Renal pelvis (tissue), 1 donor: ENCODE measurements at regions not wholly inside any gene's neighbourhood (a gene's known extent, or its start where the extent isn't known, plus 50 kb on each side); places are given as distances from the start of the nearest gene placed in this dataset.
A peak's percentile ranks its signal among the peaks of the same experiment; 100 is the strongest.

Experiments used
- DNase-seq: peaks from one replicate; pipeline ENCODE4 v3.0.0-alpha.2; 2013

DNA sequence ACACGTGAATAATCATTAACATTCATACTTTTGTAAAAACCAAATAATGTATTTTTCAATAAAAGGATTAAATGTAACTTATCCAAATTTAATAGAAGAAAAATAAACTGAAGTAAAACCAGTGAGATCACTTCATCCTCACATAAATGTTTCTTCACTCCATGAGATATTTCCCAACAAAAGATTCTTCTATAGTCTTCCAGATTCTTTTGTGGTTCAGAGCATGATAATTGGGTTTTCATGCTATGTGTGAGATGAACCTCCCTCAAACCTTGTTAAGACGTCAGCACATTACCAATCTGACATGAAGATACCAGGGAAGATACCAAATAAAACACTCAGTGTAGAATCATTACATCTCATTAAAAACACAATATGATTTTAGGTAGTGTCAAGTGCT lies 62.9 kb upstream of the OXGR1 start:
- no peak for DNase-seq

DNA sequence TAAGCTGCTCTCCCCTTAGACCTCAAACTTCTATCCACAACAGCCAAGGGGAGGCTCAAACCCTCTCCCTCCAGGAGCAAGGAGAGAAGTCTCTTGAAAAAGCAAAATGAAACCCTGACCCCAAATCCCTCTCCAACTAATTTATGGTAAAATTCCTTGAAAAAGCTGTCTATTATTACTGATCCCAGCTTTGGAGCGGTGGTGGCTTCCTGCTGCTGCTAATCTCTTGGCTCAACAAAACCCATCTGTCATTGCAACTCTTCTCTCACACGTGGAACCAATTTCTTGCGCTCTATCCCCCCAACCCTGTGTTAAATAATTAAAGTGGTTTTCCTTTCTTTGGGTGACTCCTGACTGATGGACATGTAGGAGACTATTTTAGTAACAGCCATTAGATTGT lies 64.1 kb upstream of the OXGR1 start:
- DNase-seq: no peak

DNA sequence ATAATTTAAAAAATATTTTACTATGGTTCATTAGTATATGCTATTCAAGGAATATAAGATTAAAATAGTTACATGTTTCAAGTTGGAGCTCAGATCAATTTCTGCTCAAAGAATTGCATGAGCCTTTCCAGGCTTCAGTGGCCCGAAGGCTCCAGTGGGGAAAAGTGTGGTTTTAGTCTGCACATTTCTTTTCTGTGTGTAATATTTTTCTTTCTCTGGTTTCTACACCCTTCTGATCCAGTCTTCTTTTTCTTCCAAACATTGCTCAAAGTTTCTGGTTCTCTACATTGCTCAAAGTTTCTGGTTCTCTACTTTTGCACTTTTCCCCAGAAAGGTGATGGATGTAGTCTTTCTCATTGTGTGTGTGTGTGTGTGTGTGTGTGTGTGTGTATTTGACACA lies 64.7 kb upstream of the OXGR1 start:
- no peak for DNase-seq

DNA sequence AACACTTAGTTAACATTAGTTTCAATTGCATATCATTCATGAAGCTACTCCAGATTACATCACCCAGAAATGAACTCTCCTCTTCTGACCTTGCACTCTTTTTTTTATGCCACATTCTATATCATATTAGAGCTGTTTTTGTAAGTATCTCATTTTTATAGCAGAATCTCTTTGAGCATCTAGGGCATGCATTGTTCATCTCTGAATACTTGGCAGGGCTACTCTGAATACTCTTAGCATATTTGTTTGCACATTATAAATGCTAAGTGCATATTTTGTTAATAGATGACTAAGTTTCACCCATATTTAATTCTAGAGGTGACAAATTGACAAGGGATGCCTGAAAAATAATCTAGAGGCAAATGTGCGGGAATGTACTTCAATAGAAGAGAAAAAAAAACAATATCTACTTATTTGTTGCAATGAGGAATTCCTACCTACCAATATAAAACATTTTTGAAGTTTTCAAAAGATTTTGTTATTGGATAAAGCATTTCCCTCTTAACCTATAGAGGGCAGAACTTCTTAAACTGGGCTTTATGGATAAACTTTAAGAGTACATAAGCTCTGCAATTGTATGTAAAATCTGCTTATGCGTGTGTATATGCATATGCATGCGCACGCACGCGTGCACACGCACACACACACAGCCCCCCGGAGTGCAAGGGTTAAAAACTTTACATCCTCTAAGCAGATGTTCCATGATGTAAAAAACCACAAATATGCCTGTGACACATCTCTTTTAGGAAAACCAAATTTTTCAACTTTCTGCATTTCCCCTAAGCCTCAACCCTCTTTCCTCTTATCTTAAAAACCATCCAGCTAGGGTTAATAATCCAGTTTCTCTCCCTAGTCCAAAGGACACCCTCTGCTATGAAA lies 73.0 kb upstream of the OXGR1 start:
- DNase-seq: no peak

DNA sequence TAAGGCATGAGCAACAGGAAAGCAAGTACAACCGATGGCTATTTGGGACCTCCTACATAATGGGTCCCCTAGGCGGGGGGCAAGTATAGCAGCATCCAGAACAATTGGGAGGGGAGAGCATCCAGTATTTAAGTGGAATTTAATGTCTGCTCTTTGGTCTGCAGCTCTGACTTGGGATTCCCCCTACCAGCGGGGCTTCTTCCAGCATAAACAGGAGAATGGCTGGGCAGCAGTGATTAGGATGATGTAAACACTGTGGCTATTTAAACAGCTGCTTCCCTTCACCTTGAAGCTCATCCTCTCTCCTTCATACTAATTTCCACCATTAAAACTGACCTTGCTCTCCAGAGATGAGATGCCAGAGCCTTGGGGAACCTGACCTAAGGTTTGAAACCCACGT lies 73.9 kb upstream of the OXGR1 start:
- no peak for DNase-seq

DNA sequence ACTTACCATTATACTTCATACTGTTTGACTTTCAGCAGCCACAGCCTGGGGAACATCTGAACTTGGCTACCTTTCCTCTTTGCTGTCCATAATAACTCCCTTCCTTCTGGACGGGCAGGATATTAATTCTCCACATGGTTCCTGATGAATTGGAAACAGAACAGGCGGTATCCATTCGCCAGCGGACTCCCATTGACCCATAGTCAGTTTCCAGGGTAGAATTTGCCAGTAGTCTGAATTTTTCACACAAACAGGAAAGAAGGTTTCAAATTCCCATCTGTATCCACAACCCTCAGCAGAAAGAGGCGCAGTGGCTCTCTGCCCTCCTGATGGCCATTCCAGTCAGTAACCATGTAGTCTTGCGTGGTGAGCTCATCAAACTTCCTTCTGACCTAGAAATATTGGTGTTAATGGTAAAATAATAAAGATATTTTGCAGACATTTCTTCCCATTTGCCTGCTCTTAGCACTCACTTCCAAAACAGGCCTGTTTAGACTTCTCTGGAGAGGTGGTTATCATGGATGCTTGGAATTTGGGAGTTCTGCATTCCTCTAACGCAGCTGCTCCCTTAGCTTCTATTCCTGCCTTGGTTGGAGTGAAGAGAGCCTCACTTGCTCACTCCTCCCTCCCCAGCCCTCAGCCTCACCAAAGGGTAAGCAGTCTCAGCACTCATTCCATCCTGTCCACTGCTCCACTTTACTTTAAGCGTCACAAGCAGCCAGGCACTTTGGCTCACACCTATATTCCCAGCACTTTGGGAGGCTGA lies 75.0 kb upstream of the OXGR1 start:
- no peak for DNase-seq

DNA sequence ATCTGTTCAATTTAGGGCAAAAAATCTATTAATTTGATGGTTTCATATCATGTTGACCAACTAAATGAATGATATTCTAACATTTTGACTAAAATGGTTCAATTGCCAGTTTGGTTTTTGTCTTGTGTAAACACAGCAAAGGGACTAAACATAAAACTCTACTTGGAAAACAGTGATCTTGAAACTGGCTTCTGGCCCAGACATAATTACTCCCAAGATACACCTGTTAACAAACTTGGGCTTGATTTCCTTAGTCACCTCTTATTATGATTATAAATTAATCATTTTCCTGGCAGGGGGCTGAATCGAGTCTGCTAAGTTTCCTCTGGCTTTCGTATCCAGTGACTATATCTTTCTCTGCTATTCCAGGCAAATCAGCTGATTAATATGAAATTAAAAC lies 78.0 kb upstream of the OXGR1 start:
- no peak for DNase-seq

DNA sequence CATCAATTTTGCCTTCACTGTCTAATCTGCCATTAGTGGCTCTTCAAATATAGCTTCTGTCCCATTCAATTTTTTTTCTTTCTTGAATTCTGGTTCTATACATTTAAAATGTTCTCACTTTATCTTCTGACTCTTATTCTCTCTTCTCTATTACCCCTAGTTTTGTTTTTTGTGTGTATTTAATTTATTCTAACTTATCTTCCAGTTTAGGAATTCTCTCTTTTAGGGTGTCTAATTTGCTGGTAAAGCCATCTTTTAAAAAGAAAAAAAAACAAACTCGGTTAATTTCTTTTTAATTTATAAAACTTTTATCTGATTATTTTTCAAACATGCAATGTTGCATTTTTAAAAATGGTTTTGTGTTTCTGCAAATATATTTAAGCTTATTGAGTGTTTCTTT lies 80.3 kb upstream of the OXGR1 start:
- no peak for DNase-seq

DNA sequence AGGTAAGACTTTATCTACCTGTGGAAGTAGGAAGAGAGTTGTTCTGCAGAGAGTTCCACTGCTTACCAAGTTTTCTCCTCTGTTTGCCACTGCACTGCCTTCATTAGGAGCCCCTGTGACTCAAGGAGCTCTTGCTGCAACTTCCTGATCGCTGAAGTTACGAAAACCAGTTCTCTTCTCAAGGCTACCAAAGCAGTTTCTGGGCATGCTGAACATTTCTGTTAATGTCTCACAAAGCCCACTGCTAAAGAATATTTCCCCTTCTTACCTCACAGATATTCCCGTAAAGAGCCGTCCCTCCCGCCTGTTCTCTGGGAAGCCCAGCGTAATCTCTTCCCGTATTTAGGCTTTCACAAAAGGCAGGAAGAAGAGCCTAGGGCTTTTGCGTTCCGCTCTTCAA lies 82.6 kb upstream of the OXGR1 start:
- no peak for DNase-seq

DNA sequence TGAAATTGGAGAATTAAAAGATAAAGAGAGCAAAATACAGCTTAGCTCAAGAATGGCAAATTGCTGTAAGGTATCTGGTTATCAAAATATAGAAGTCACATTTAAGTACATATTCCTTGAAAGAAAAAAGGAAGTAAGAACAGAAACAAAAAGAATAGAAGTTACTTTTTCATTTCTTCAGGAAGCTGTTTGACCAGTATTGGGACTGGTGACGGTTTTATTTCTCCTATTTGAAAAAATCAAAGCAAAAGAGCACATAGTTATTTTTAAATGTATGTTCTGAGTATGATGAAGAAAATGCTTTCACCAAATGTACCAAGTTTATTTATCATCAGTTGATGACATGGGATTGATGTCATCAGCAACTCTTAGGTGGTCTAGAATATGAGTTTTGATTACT lies 83.1 kb upstream of the OXGR1 start:
- DNase-seq: no peak

DNA sequence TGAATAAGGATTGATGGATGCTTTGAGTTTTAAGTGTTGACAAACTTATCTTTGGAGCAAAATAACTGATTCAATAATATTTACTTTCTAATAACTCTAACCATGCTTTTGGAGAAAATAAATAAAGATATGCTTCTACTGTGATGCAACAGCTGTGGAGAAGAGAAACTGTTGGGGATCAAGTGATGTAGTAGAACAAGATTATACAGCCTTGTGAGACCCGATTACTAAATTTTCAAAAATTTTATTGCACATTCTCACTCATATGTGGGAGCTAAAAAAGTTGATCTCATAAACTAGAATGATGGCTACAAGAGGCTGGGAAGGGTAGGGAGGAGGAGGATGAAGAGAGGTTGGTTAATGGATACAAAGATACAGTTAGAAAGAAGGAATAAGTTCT lies 85.5 kb upstream of the OXGR1 start:
- no peak for DNase-seq

DNA sequence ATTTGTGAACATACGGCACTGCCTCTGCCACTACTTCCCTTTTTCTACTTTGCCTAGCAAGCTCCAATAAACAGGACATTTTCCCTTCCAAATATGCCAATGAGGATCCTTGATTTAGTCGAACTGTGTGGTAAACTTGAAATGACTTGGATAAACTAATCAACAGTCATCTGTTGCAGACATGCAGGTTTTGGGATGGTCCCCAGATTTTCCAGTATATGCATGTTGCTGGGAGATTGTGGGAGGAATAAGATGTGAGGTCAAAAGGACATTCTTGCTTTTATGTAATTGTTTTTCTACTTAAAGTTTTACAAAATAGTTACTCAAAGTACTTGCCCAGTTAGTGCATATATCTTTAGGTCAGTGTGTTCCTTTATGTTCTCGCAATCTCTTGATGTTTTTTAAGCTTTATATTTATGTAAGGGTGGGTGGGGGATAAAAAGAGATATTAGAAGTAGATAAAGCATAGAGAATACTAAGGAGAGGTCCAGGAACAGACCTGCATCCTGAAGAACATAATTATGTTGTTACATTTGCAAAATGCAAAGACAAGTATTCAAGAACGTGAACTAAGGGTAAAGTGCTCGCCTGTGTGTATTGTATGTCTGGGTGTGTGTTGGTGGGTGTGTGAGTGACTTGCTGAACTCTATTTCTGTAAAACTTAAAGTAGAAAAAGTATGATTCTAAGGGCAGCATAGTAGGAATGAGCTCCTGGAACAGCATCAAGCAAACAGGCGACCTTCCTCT lies 88.4 kb upstream of the OXGR1 start:
- DNase-seq: no peak

DNA sequence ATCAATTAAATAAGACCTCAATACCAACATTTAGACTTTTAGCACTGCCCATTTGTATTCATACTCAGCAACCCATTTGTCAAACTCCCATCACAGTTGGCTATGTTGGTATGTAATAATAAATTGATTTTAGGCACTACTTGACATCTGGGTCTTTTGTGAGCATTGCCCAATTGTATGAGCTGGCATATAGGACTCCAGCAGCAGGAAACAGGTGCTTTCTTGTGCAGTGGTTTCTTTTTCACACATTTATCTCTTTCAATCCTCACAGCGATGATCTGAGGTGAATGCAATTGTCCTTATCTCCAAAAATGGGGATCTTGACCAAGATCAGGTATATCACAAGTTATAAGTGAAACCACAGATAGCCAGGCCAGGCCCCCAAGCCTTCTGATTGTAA lies 96.9 kb upstream of the OXGR1 start:
- no peak for DNase-seq

DNA sequence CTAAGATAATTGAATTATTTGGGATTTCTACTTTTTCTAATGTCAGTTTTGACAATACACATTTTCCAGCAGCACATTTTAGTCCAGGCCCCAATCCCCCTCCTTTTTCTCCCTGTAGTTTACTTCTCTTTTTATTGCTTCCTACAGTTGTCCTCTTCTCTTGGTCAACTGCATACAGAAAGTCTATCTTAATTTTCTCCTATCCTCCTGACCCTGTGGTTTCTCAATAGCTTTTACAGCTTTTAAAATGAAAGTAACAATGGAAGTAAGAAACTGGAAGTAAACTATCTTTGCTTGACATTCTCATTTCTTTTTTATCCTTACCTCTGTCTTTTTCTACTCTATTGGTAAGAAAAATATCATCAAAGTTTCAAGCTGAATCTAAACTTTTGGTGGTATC lies 106.5 kb upstream of the OXGR1 start:
- no peak for DNase-seq

DNA sequence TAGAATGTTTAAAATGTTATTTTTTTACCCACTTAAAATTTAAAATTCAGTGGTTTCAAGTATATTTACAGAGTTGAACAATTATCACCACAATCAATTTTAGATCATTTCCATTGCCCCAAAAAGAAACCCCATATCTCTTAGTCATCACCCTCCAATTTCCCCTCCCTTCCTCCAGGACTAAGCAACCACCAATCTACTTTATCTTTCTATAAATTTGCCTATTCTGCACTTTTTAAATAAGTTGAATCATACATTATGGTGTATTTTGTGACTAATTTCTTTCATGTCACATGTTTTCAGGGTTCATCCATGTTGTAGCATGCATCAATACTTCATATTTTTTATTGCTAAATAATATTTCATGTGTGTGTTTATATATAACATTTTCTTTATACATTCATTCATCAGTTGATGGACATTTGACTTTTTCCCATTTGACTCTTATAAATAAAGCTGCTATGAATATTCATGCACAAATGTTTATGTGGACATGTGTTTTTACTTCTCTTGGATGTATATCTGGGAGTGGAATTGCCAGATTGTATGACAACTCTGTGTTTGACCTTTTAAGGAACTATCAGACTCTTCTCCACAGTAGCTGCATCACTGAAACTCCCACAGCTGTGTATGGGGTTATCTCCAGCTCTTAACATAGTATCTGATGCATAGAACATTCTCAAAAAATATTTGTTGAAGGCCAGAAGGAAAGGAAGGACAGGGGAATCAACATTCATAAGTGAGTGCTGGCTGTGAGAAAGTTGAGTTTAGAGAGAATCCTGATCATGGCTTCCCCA lies 107.8 kb upstream of the OXGR1 start:
- DNase-seq: no peak

DNA sequence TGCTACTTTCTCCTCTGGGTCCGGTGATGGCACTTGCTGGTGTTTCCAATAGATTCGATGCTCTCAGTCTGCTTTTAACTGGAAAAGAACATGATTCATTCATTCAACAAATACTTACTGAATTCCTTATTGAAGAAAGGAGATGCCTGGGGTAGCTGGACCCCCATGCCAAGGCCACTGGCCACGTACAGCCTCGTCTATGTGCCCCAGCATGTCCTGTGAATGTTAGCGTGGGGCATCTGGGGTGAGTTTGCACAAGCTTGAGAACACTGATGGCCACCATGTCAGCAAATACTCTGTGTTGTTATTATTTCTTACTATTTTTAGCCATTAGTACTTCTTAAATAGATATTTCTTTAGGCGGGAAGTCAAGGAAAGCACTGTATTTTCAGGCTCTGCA lies 112.0 kb upstream of the OXGR1 start:
- no peak for DNase-seq

DNA sequence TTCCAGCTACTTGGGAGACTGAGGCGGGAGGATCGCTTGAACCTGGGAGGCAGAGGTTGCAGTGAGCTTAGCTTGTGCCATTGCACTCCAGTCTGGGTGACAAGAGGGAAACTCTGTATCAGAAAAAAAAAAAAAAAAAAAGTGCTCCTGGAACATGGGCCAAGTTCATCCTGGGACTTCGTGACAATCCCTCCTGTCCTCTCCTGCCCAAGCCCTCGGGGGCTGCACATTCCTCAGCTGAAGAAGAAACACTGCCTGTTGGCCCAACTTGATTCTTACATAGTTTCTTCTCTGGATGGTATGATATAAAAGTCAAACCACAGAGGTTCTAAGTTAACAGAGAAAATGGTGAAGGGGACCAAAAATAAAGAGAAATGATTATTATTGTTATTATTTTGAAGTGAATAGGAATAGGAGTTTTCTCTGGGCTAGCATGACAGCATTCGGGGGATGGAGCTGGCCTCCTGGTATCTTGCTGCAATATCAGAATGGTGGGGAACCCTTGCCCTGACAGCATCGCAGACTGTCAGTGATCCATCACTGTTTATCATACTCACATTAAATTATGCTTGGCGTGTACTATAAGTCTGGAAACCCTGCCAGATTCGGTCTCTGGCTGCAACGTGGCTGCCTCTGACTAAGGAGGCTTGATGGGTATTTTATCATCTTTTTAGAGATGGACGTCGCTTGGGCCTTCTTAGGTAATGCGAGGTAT lies 113.7 kb upstream of the OXGR1 start:
- DNase-seq: no peak

DNA sequence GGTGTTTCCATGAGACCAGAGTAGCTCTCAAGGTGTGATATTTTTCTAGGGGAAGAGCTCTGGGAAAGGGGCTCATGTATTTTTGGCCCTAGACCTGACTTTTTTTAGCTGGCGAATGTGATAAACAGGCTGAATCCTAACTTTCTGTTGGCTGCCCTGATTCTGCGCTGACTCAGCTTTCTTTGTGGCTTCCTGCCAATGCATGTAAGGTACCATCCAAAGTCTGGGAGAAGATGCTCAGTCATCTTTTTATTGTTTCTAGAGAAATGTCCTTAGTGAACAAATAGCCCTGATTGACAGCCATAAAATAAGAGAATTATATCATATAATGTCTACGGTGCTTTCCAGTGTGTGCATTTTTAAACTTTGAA lies 113.6 kb upstream of the MBNL2 start:
- DNase-seq: no peak

DNA sequence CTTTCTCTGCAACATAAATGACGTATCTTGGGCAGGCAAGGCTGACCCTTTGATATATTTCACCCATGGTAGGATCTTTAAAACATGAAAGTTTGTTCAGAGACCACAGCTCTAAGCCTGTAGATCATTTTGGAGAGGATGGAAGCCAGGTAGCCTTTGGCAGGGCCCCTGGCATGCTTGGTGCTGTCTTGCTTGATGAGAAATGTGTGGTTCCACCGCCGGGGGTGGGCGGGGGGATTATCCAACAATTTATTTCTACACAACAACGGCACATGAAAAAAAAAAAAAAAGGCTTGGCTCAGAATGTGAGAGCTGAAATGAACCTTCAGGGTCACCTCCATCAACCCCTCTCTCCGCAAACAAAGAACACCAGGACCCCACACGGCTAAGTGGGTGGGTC lies 112.9 kb upstream of the MBNL2 start:
- DNase-seq: no peak

DNA sequence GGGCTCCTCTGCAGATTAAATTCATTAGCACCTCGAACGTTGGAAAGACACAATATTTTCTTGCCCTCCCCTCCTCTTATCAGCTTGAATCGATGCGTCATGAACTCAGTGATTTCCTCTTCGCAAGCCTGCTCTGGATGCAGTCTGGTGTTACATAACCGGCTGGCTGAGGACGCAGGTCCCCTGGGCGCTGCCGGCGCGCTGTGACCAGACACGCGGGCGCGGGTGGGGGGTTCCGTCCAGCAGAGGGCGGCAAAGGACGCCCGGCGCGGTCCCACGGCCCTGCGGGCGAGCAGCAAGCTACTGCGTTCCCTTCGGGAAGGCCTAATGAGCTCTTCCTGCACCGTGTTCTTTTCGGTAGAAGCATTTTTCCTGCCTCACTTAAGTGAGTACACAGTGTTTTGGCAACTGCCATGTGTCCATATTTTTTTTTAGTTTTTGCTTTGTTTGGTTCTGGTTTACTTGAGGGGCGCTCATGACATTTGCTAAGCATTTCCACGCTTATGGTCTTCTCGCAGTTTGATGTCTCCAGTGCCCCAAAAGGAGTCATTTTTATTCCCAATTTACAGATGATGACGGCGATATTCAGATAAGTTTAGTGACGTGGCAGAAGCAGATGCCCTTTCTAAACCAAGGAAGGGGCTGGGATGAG lies 112.2 kb upstream of the MBNL2 start:
- peak; percentile 71 for DNase-seq

DNA sequence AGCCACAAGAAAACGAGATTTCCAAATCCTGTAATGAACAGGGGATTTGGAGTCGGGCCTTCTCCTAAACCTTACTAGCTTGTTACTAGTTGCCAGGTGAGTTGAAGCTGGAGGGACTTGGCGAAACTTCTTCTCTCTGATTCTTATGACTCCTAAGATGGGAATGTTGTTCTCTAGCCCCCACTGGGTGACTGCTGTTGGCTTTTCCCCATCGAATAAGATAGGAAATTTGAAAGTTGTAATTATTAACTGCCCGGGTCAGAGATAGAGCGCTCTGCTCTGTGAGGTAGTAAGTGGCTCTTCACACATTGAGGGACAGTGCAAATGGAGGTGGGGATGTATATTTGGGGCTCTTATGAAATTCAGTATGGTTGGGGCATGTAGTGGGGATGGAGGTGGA lies 111.2 kb upstream of the MBNL2 start:
- DNase-seq: no peak
